C4-2B (cell line): ENCODE measurements at regions not wholly inside any gene's neighbourhood (a gene's known extent, or its start where the extent isn't known, plus 50 kb on each side); places are given as distances from the start of the nearest gene placed in this dataset.

Experiments used
- ZFX ChIP-seq: fragments of 450-650 bp; IDR thresholded peaks from 2 replicates; pipeline ENCODE4 v1.6.1; 2017
- TF ChIP-seq, protein P1 (sequence below): fragments of 450-650 bp; conservative IDR thresholded peaks from 2 replicates; pipeline ENCODE4 v1.5.1; 2017; ENCODE audit warnings: mild to moderate bottlenecking

- TF ChIP-seq, protein P1, sequence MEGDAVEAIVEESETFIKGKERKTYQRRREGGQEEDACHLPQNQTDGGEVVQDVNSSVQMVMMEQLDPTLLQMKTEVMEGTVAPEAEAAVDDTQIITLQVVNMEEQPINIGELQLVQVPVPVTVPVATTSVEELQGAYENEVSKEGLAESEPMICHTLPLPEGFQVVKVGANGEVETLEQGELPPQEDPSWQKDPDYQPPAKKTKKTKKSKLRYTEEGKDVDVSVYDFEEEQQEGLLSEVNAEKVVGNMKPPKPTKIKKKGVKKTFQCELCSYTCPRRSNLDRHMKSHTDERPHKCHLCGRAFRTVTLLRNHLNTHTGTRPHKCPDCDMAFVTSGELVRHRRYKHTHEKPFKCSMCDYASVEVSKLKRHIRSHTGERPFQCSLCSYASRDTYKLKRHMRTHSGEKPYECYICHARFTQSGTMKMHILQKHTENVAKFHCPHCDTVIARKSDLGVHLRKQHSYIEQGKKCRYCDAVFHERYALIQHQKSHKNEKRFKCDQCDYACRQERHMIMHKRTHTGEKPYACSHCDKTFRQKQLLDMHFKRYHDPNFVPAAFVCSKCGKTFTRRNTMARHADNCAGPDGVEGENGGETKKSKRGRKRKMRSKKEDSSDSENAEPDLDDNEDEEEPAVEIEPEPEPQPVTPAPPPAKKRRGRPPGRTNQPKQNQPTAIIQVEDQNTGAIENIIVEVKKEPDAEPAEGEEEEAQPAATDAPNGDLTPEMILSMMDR = no peak
- no peak for TF ChIP-seq ZFX
These were observed 240.8 kb downstream of the BRD1 start for GRCh38 chr22:49586873-49587272.
